ENCODE measurements at regions not wholly inside any gene's neighbourhood (a gene's known extent, or its start where the extent isn't known, plus 50 kb on each side); places are given as distances from the start of the nearest gene placed in this dataset.

DNA sequence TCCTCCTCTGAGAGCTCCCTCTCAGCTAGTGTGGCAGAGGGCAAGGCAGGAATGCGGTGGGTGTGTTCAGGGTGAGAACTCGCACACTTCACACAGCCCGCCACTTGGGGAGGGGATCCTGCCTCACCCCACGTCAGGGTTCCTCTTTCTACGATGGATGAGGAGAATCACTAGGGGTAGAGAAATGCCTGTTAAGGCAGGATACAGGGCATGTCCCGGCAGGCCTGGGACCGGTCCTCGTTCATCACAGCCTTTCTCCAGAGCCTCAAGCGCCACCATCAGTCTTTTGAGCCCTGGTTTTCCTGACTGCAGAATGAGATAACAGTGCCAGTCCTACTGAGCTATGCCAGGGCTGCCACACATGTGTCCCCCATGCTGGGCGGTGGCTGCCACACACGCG lies 546.7 kb upstream of the ADARB2 start:
- TF ChIP-seq, protein P1, sequence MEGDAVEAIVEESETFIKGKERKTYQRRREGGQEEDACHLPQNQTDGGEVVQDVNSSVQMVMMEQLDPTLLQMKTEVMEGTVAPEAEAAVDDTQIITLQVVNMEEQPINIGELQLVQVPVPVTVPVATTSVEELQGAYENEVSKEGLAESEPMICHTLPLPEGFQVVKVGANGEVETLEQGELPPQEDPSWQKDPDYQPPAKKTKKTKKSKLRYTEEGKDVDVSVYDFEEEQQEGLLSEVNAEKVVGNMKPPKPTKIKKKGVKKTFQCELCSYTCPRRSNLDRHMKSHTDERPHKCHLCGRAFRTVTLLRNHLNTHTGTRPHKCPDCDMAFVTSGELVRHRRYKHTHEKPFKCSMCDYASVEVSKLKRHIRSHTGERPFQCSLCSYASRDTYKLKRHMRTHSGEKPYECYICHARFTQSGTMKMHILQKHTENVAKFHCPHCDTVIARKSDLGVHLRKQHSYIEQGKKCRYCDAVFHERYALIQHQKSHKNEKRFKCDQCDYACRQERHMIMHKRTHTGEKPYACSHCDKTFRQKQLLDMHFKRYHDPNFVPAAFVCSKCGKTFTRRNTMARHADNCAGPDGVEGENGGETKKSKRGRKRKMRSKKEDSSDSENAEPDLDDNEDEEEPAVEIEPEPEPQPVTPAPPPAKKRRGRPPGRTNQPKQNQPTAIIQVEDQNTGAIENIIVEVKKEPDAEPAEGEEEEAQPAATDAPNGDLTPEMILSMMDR (IDR thresholded peaks at IDR 0.05) = no peak
- TF ChIP-seq POLR2A (IDR thresholded peaks at IDR 0.05) = no peak
